ENCODE measurements at regions not wholly inside any gene's neighbourhood (a gene's known extent, or its start where the extent isn't known, plus 50 kb on each side); places are given as distances from the start of the nearest gene placed in this dataset.

DNA sequence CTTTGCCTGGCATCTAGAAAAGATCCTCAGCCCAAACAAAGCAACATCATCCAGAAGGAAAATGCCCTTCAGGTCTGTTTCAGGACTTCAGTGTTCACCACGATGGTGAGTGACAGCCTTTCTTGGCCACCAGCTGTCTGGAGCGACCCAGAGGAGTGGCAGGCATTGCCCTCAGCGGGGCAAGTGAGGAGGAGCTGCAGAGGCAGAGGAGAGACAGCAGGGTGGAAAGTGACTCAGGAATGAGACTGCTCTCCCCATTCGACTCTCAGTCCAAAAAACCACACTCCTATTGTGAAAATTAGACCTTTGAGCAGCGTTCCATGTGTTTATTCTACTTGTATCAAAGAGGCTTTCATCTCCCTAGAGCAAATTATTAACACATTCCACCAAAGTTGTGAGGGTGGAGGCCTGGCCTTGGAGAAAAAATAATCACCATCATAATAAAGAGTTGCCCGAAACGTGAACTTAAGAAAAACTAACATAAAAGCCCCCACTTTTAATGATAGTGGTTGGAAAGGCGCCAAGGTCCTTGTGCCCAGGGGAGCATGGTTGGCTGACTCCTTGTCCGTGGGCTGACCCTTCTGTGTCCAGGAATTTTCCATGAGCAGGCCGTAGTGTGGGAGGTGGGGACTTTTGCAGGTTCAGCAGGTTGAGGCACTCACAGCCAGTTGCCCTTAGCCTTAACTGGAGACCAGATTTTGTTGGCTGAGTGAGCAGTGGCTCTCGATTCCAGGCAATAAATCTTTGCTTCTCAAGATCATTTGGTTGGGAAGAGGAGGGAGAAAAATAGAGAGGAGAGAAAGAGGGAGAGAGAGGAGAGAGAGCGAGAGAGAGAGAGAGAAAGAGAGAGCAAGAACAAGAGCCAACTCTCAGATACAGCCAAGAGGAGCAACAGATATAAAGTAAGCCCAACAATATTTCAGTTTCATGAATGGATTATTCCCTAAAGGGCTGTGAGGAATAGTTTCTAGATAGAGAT lies 125.9 kb upstream of the ANKRD55 start (continued):
- no peak for TF ChIP-seq ZBTB7A (CRISPR knock-in tag; IDR thresholded peaks at IDR 0.05)
- peak; percentile 56; the same call in 1 of the 2 replicates for TF ChIP-seq ERF (CRISPR knock-in tag; IDR thresholded peaks at IDR 0.05)
- TF ChIP-seq FOXM1 (CRISPR knock-in tag; IDR thresholded peaks at IDR 0.05) = no peak
- TF ChIP-seq, protein P1, sequence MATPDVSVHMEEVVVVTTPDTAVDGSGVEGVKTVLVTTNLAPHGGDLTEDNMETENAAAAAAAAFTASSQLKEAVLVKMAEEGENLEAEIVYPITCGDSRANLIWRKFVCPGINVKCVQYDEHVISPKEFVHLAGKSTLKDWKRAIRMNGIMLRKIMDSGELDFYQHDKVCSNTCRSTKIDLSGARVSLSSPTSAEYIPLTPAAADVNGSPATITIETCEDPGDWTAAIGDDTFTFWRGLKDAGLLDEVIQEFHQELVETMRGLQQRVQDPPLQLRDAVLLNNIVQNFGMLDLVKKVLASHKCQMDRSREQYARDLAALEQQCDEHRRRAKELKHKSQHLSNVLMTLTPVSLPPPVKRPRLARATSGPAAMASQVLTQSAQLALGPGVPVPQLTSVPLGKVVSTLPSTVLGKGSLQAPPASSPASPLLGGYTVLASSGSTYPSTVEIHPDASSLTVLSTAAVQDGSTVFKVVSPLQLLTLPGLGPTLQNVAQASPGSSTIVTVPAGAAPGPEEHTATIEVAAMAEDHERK (CRISPR knock-in tag; IDR thresholded peaks at IDR 0.05; ENCODE audit: low read depth) = no peak
- TF ChIP-seq, protein P2, sequence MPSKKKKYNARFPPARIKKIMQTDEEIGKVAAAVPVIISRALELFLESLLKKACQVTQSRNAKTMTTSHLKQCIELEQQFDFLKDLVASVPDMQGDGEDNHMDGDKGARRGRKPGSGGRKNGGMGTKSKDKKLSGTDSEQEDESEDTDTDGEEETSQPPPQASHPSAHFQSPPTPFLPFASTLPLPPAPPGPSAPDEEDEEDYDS (CRISPR knock-in tag; IDR thresholded peaks at IDR 0.05) = peak; percentile 82
- TF ChIP-seq, protein P3, sequence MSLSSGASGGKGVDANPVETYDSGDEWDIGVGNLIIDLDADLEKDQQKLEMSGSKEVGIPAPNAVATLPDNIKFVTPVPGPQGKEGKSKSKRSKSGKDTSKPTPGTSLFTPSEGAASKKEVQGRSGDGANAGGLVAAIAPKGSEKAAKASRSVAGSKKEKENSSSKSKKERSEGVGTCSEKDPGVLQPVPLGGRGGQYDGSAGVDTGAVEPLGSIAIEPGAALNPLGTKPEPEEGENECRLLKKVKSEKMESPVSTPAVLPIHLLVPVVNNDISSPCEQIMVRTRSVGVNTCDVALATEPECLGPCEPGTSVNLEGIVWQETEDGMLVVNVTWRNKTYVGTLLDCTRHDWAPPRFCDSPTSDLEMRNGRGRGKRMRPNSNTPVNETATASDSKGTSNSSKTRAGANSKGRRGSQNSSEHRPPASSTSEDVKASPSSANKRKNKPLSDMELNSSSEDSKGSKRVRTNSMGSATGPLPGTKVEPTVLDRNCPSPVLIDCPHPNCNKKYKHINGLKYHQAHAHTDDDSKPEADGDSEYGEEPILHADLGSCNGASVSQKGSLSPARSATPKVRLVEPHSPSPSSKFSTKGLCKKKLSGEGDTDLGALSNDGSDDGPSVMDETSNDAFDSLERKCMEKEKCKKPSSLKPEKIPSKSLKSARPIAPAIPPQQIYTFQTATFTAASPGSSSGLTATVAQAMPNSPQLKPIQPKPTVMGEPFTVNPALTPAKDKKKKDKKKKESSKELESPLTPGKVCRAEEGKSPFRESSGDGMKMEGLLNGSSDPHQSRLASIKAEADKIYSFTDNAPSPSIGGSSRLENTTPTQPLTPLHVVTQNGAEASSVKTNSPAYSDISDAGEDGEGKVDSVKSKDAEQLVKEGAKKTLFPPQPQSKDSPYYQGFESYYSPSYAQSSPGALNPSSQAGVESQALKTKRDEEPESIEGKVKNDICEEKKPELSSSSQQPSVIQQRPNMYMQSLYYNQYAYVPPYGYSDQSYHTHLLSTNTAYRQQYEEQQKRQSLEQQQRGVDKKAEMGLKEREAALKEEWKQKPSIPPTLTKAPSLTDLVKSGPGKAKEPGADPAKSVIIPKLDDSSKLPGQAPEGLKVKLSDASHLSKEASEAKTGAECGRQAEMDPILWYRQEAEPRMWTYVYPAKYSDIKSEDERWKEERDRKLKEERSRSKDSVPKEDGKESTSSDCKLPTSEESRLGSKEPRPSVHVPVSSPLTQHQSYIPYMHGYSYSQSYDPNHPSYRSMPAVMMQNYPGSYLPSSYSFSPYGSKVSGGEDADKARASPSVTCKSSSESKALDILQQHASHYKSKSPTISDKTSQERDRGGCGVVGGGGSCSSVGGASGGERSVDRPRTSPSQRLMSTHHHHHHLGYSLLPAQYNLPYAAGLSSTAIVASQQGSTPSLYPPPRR (CRISPR knock-in tag; IDR thresholded peaks at IDR 0.05; ENCODE audit: borderline replicate concordance) = peak; percentile 89
- TF ChIP-seq ZNF747 (CRISPR knock-in tag; IDR thresholded peaks at IDR 0.05; ENCODE audit: borderline replicate concordance) = no peak
- TF ChIP-seq ZSCAN9 (CRISPR knock-in tag; IDR thresholded peaks at IDR 0.05; ENCODE audit: borderline replicate concordance) = peak; percentile 62; the same call in 1 of the 2 replicates
- TF ChIP-seq, protein P4, sequence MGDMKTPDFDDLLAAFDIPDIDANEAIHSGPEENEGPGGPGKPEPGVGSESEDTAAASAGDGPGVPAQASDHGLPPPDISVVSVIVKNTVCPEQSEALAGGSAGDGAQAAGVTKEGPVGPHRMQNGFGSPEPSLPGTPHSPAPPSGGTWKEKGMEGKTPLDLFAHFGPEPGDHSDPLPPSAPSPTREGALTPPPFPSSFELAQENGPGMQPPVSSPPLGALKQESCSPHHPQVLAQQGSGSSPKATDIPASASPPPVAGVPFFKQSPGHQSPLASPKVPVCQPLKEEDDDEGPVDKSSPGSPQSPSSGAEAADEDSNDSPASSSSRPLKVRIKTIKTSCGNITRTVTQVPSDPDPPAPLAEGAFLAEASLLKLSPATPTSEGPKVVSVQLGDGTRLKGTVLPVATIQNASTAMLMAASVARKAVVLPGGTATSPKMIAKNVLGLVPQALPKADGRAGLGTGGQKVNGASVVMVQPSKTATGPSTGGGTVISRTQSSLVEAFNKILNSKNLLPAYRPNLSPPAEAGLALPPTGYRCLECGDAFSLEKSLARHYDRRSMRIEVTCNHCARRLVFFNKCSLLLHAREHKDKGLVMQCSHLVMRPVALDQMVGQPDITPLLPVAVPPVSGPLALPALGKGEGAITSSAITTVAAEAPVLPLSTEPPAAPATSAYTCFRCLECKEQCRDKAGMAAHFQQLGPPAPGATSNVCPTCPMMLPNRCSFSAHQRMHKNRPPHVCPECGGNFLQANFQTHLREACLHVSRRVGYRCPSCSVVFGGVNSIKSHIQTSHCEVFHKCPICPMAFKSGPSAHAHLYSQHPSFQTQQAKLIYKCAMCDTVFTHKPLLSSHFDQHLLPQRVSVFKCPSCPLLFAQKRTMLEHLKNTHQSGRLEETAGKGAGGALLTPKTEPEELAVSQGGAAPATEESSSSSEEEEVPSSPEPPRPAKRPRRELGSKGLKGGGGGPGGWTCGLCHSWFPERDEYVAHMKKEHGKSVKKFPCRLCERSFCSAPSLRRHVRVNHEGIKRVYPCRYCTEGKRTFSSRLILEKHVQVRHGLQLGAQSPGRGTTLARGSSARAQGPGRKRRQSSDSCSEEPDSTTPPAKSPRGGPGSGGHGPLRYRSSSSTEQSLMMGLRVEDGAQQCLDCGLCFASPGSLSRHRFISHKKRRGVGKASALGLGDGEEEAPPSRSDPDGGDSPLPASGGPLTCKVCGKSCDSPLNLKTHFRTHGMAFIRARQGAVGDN (CRISPR knock-in tag; IDR thresholded peaks at IDR 0.05) = peak; percentile 76
- TF ChIP-seq ZBTB7B (CRISPR knock-in tag; IDR thresholded peaks at IDR 0.05) = peak; percentile 74
- 0 out of 2 replicates have a peak, but pooled peaks have one; percentile 41 for TF ChIP-seq NFATC3 (CRISPR knock-in tag; IDR thresholded peaks at IDR 0.05)
- TF ChIP-seq, protein P5, sequence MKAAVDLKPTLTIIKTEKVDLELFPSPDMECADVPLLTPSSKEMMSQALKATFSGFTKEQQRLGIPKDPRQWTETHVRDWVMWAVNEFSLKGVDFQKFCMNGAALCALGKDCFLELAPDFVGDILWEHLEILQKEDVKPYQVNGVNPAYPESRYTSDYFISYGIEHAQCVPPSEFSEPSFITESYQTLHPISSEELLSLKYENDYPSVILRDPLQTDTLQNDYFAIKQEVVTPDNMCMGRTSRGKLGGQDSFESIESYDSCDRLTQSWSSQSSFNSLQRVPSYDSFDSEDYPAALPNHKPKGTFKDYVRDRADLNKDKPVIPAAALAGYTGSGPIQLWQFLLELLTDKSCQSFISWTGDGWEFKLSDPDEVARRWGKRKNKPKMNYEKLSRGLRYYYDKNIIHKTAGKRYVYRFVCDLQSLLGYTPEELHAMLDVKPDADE (CRISPR knock-in tag; IDR thresholded peaks at IDR 0.05) = no peak
- TF ChIP-seq CEBPG (CRISPR knock-in tag; IDR thresholded peaks at IDR 0.05) = peak; percentile 84

Data from HepG2 (cell line).